Brain microvascular endothelial cell (primary cell): ENCODE measurements at regions not wholly inside any gene's neighbourhood (a gene's known extent, or its start where the extent isn't known, plus 50 kb on each side); places are given as distances from the start of the nearest gene placed in this dataset.

Source experiments
- DNase-seq: peaks from one replicate; pipeline ENCODE4 v3.0.0-alpha.2; 2020
- H3K27ac ChIP-seq: fragments of 250-450 bp; sonication (Bioruptor Pico); 2 replicates; pipeline ENCODE4 v1.5.1; 2020; ENCODE audit warnings: mild to moderate bottlenecking, moderate library complexity
- H3K27me3 ChIP-seq: fragments of 250-450 bp; sonication (Bioruptor Pico); replicated peaks from 2 replicates; pipeline ENCODE4 v1.5.1; 2020; ENCODE audit warnings: mild to moderate bottlenecking
- H3K36me3 ChIP-seq: fragments of 250-450 bp; sonication (Bioruptor Pico); replicated peaks from 2 replicates; pipeline ENCODE4 v1.5.1; 2020; ENCODE audit warnings: mild to moderate bottlenecking
- H3K4me3 ChIP-seq: 2 replicates; pipeline ENCODE4 v1.5.1; 2011; ENCODE audit warnings: low read depth, mild to moderate bottlenecking, control low read depth, low read length, moderate library complexity
- CTCF ChIP-seq: IDR thresholded peaks from 2 replicates; pipeline ENCODE4 v1.5.1; 2011; ENCODE audit warnings: low read depth, mild to moderate bottlenecking, moderate library complexity, low read length, control low read depth, inconsistent platforms; ENCODE audit errors: missing control alignments
- in situ Hi-C: cut with HindIII; loops from 2 replicates; pipeline ENCODE4 v1.10.0; 2017; ENCODE audit warnings: low sequenced_read_pairs, low pct_ligation_motif_present

- DNase-seq = no peak
- H3K27me3 ChIP-seq = no peaks in the 10 kb centered on the region
- in situ Hi-C loops = no loop called here
- no peak overlapping the region for H3K27ac ChIP-seq
- H3K36me3 ChIP-seq = no peaks in the 10 kb centered on the region
- no peak for TF ChIP-seq CTCF
- no peak overlapping the region for H3K4me3 ChIP-seq
Measured at GRCh38 chr6:151689499-151690201, 117.8 kb upstream of the ESR1 start.

GRCh38 chr6:151690303-151690702 lies 117.2 kb upstream of the ESR1 start:
- no peak for TF ChIP-seq CTCF
- Histone ChIP-seq H3K27ac (no peak overlapping the region), H3K4me3 (no peak overlapping the region), H3K36me3 (no peaks in the 10 kb centered on the region), H3K27me3 (no peaks in the 10 kb centered on the region)
- DNase-seq = no peak
- in situ Hi-C loops = no loop called here

- in situ Hi-C loops = no loop called here
- DNase-seq = no peak
- Histone ChIP-seq H3K27me3 (no peaks in the 10 kb centered on the region), H3K27ac (no peak overlapping the region), H3K36me3 (no peaks in the 10 kb centered on the region), H3K4me3 (no peak overlapping the region)
- TF ChIP-seq CTCF = no peak
Measured at GRCh38 chr6:151690768-151691562, 116.5 kb upstream of the ESR1 start.

GRCh38 chr6:151692216-151692615 lies 115.3 kb upstream of the ESR1 start:
- Histone ChIP-seq H3K27me3 (no peaks in the 10 kb centered on the region), H3K36me3 (no peaks in the 10 kb centered on the region), H3K27ac (no peak overlapping the region), H3K4me3 (no peak overlapping the region)
- no peak for DNase-seq
- in situ Hi-C loops = no loop called here
- no peak for TF ChIP-seq CTCF

- no peaks in the 10 kb centered on the region for H3K27me3 ChIP-seq
- TF ChIP-seq CTCF = no peak
- no peak overlapping the region for H3K27ac ChIP-seq
- DNase-seq = no peak
- no peaks in the 10 kb centered on the region for H3K36me3 ChIP-seq
- no peak overlapping the region for H3K4me3 ChIP-seq
- in situ Hi-C loops = no loop called here
Measured at GRCh38 chr6:151693366-151693765, 114.1 kb upstream of the ESR1 start.
